H9 (cell line): ENCODE measurements at regions not wholly inside any gene's neighbourhood (a gene's known extent, or its start where the extent isn't known, plus 50 kb on each side); places are given as distances from the start of the nearest gene placed in this dataset.

Experiments
- DNase-seq: peaks from one replicate; pipeline ENCODE4 v3.0.0-alpha.2; 2017
- H2AFZ ChIP-seq: one replicate; pipeline ENCODE4 v1.6.1; 2013; ENCODE audit warnings: mild to moderate bottlenecking, low read length, control low read depth, moderate library complexity
- H2AK5ac ChIP-seq: 2 replicates; pipeline ENCODE4 v1.6.1; 2013; ENCODE audit warnings: low read length, control low read depth, mixed read lengths; ENCODE audit not compliant: insufficient read length
- H2BK120ac ChIP-seq: one replicate; pipeline ENCODE4 v1.6.1; 2013; ENCODE audit warnings: low read depth, mild to moderate bottlenecking, low read length, control low read depth, inconsistent platforms; ENCODE audit not compliant: poor library complexity, severe bottlenecking
- H2BK12ac ChIP-seq: 2 replicates; pipeline ENCODE4 v1.6.1; 2013; ENCODE audit warnings: low read length, control low read depth, mixed read lengths, low read depth; ENCODE audit not compliant: insufficient read length
- H2BK15ac ChIP-seq: 2 replicates; pipeline ENCODE4 v1.6.1; 2013; ENCODE audit warnings: low read depth, low read length, control low read depth
- H2BK20ac ChIP-seq: one replicate; pipeline ENCODE4 v1.6.1; 2013; ENCODE audit warnings: low read depth, mild to moderate bottlenecking, low read length, control low read depth, inconsistent platforms; ENCODE audit not compliant: poor library complexity, severe bottlenecking
- H2BK5ac ChIP-seq: 2 replicates; pipeline ENCODE4 v1.6.1; 2013; ENCODE audit warnings: low read length, control low read depth, mixed read lengths; ENCODE audit not compliant: insufficient read length
- H3K14ac ChIP-seq: 2 replicates; pipeline ENCODE4 v1.6.1; 2013; ENCODE audit warnings: low read length, control low read depth; ENCODE audit not compliant: insufficient read depth
- H3K18ac ChIP-seq: 2 replicates; pipeline ENCODE4 v1.6.1; 2013; ENCODE audit warnings: low read depth, mild to moderate bottlenecking, mixed read lengths, low read length, control low read depth; ENCODE audit not compliant: insufficient read length
- H3K23ac ChIP-seq: 2 replicates; pipeline ENCODE4 v1.6.1; 2013; ENCODE audit warnings: low read length, control low read depth, mixed read lengths, low read depth; ENCODE audit not compliant: insufficient read length
- H3K23me2 ChIP-seq: 2 replicates; pipeline ENCODE4 v1.6.1; 2013; ENCODE audit warnings: low read depth, mild to moderate bottlenecking, mixed read lengths, low read length, control low read depth; ENCODE audit not compliant: insufficient read length, poor library complexity, severe bottlenecking
- H3K27ac ChIP-seq: 2 replicates; pipeline ENCODE4 v1.5.1; 2013; ENCODE audit warnings: low read length, control low read depth, mixed read lengths, low read depth; ENCODE audit not compliant: insufficient read length
- H3K27me3 ChIP-seq: 2 replicates; pipeline ENCODE4 v1.6.1; 2013; ENCODE audit warnings: low read length, control low read depth, inconsistent platforms; ENCODE audit not compliant: insufficient read depth
- H3K4ac ChIP-seq: 2 replicates; pipeline ENCODE4 v1.6.1; 2013; ENCODE audit warnings: low read depth, mild to moderate bottlenecking, control low read depth, inconsistent platforms, low read length, moderate library complexity
- H3K4me1 ChIP-seq: 2 replicates; pipeline ENCODE4 v1.6.1; 2013; ENCODE audit warnings: low read length, control low read depth, inconsistent platforms; ENCODE audit not compliant: insufficient read depth
- H3K4me2 ChIP-seq: 2 replicates; pipeline ENCODE4 v1.6.1; 2013; ENCODE audit warnings: low read length, control low read depth, mixed read lengths; ENCODE audit not compliant: insufficient read length, insufficient read depth
- H3K56ac ChIP-seq: 2 replicates; pipeline ENCODE4 v1.6.1; 2013; ENCODE audit warnings: low read depth, mild to moderate bottlenecking, mixed read lengths, low read length, control low read depth; ENCODE audit not compliant: insufficient read length
- H3K79me1 ChIP-seq: 2 replicates; pipeline ENCODE4 v1.6.1; 2013; ENCODE audit warnings: low read depth, mild to moderate bottlenecking, moderate library complexity, low read length, control low read depth, inconsistent platforms; ENCODE audit not compliant: insufficient read depth, poor library complexity, severe bottlenecking
- H3K79me2 ChIP-seq: 2 replicates; pipeline ENCODE4 v1.6.1; 2013; ENCODE audit warnings: low read length, control low read depth, inconsistent platforms; ENCODE audit not compliant: insufficient read depth
- H3K9ac ChIP-seq: 2 replicates; pipeline ENCODE4 v1.6.1; 2013; ENCODE audit warnings: low read length, control low read depth, mixed read lengths; ENCODE audit not compliant: insufficient read length; ENCODE audit errors: extremely low read depth
- H3K9me3 ChIP-seq: one replicate; pipeline ENCODE4 v1.6.1; 2013; ENCODE audit warnings: low read depth, low read length, inconsistent platforms; ENCODE audit not compliant: control insufficient read depth
- H3T11ph ChIP-seq: one replicate; pipeline ENCODE4 v1.6.1; 2013; ENCODE audit warnings: mild to moderate bottlenecking, low read length, control low read depth, inconsistent platforms
- H4K20me1 ChIP-seq: one replicate; pipeline ENCODE4 v1.6.1; 2013; ENCODE audit not compliant: control insufficient read depth, insufficient read length, insufficient read depth
- H4K5ac ChIP-seq: 2 replicates; pipeline ENCODE4 v1.6.1; 2013; ENCODE audit warnings: low read depth, mild to moderate bottlenecking, mixed read lengths, low read length, control low read depth; ENCODE audit not compliant: insufficient read length
- H4K8ac ChIP-seq: replicated peaks from 2 replicates; pipeline ENCODE4 v1.6.1; 2013; ENCODE audit warnings: low read length, control low read depth, mixed read lengths, low read depth; ENCODE audit not compliant: insufficient read length
- H4K91ac ChIP-seq: 2 replicates; pipeline ENCODE4 v1.6.1; 2013; ENCODE audit warnings: low read depth, mild to moderate bottlenecking, moderate library complexity, mixed read lengths, low read length, control low read depth; ENCODE audit not compliant: insufficient read length
- H3K27ac Mint-ChIP-seq, 3 experiments: 2 replicates in 2 of 3; 3 replicates in 1 of 3; pipeline ENCODE4 v1.8.0; 2020 to 2021; ENCODE audit warnings: mixed read lengths in 3 of 3, mild to moderate bottlenecking in 1 of 3, moderate library complexity in 1 of 3
- H3K27me3 Mint-ChIP-seq: 2 replicates; pipeline ENCODE4 v1.8.0; 2021; ENCODE audit warnings: low read depth, mild to moderate bottlenecking, moderate library complexity, mixed read lengths
- H3K36me3 Mint-ChIP-seq, 3 experiments: 2 replicates in 2 of 3; 3 replicates in 1 of 3; pipeline ENCODE4 v1.8.0; 2020 to 2021; ENCODE audit warnings: low read depth in 3 of 3, mixed read lengths in 3 of 3; ENCODE audit not compliant: insufficient read depth in 1 of 3
- H3K4me1 Mint-ChIP-seq, 2 experiments: 2 replicates each; pipeline ENCODE4 v1.8.0; 2020; ENCODE audit warnings: mixed read lengths in 2 of 2
- H3K4me3 Mint-ChIP-seq, 2 experiments: 2 replicates in 1 of 2; 3 replicates in 1 of 2; pipeline ENCODE4 v1.8.0; 2020 to 2021; ENCODE audit warnings: mild to moderate bottlenecking in 2 of 2, mixed read lengths in 2 of 2, moderate library complexity in 1 of 2
- H3K9me3 Mint-ChIP-seq, 2 experiments: 2 replicates in 1 of 2; 3 replicates in 1 of 2; pipeline ENCODE4 v1.8.0; 2020; ENCODE audit warnings: mild to moderate bottlenecking in 2 of 2, mixed read lengths in 2 of 2, moderate library complexity in 1 of 2
- CTCF ChIP-seq: fragments of 200-600 bp; sonication (generic); conservative IDR thresholded peaks from 3 replicates; pipeline ENCODE4 v1.8.0; 2021; ENCODE audit warnings: antibody characterized with exemption, mild to moderate bottlenecking
- WGBS: extraction: QIAGEN DNeasy Blood & Tissue Kit; methylation state at CpG from one replicate; pipeline ENCODE4 v1.1.7; 2013; ENCODE audit warnings: missing lambda C conversion rate, low lambda C conversion rate, mixed read lengths; ENCODE audit not compliant: insufficient read length; ENCODE audit errors: extremely low coverage; 5-methylcytosine and 5-hydroxymethylcytosine counted together

DNA sequence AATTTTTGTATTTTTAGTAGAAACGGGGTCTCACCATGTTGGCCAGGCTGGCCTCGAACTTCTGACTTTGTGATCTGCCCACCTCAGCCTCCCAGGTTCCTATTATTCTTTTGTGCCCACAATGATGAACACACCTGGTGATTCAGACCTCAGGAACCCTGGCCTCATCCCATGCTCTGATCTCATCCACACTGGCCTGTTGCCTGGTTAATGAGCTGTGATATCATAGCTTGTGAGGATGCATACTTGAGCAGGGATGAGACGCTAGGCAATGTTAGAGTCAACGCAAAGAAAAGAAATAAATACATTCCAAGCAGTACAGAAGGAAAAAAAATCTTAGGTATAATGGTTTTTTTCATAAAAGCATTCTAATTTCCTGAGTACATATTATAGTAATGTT lies 82.4 kb upstream of the RNF32 start:
- Histone ChIP-seq H3K9me3 (no peaks in the 10 kb centered on the region), H2AFZ (no peak overlapping the region), H3K4me1 (peaks cover 4% of the 10 kb centered on the region; the same call in 1 of the 2 replicates), H3K23ac (no peak overlapping the region), H2AK5ac (no peak overlapping the region), H3K9ac (no peak overlapping the region), H2BK15ac (no peak overlapping the region), H3K23me2 (no peaks in the 10 kb centered on the region), H2BK12ac (no peak overlapping the region), H3K27me3 (no peaks in the 10 kb centered on the region), H3K79me1 (no peaks in the 10 kb centered on the region), H3T11ph (no peak overlapping the region), H3K4me2 (no peak overlapping the region), H3K18ac (no peak overlapping the region), H3K27ac (no peak overlapping the region), H2BK120ac (no peak overlapping the region), H4K91ac (no peak overlapping the region), H3K14ac (no peak overlapping the region), H3K79me2 (no peaks in the 10 kb centered on the region), H4K5ac (no peak overlapping the region), H3K56ac (no peak overlapping the region), H4K8ac (no peak overlapping the region), H2BK5ac (no peak overlapping the region), H3K4ac (no peak overlapping the region), H2BK20ac (no peak overlapping the region), H4K20me1 (no peaks in the 10 kb centered on the region)
- no peak for TF ChIP-seq CTCF
- peaks cover 0 to under 1% (median 0%) of the 10 kb centered on the region in 3 experiments; a peak in 2 of 7 replicates for H3K36me3 Mint-ChIP-seq
- peaks cover 2% of the 10 kb centered on the region; the same call in 1 of the 2 replicates for H3K27me3 Mint-ChIP-seq
- H3K4me1 Mint-ChIP-seq: peaks cover 10 to 12% of the 10 kb centered on the region in 2 experiments
- WGBS: no CpG with 5 or more reads among the region's 4 CpGs
- DNase-seq: no peak
- H3K27ac Mint-ChIP-seq: no peak overlapping the region
- no peak overlapping the region for H3K4me3 Mint-ChIP-seq
- peaks cover 3% of the 10 kb centered on the region in 2 experiments; a peak in 3 of 5 replicates for H3K9me3 Mint-ChIP-seq
